ENCODE measurements at regions not wholly inside any gene's neighbourhood (a gene's known extent, or its start where the extent isn't known, plus 50 kb on each side); places are given as distances from the start of the nearest gene placed in this dataset.
"Not testable (repeated sequence)": the region's sequence is repeated elsewhere in the genome, so short reads cannot be mapped to it uniquely, and the experiment has no call there.

- H3K27ac ChIP-seq, result no peak overlapping the region
These were observed 112.1 kb upstream of the MB21D2 start for GRCh38 chr3:193029800-193030199.

GRCh38 chr3:193030276-193030675 lies 112.6 kb upstream of the MB21D2 start:
- no peaks in the 10 kb centered on the region for H3K36me3 ChIP-seq
- H3K4me3 ChIP-seq, result no peak overlapping the region
- no peaks in the 10 kb centered on the region for H3K9me3 ChIP-seq (replicated peaks)
- no peaks in the 10 kb centered on the region for H3K27me3 ChIP-seq
- DNase-seq, result peak in 1 of 2 experiments; percentile 35
- H3K4me1 ChIP-seq, result peaks cover 6% of the 10 kb centered on the region; the same call in 1 of the 2 replicates
- H3K27ac ChIP-seq, result no peak overlapping the region

More at GRCh38 chr3:193029800-193030199, 112.1 kb upstream of the MB21D2 start:
- H3K9me3 ChIP-seq (replicated peaks), result no peaks in the 10 kb centered on the region
- H3K4me3 ChIP-seq, result no peak overlapping the region
- peaks cover 6% of the 10 kb centered on the region; the same call in 1 of the 2 replicates for H3K4me1 ChIP-seq
- no peak for DNase-seq
- H3K36me3 ChIP-seq, result no peaks in the 10 kb centered on the region
- no peaks in the 10 kb centered on the region for H3K27me3 ChIP-seq

GRCh38 chr3:193031911-193032310 lies 114.3 kb upstream of the MB21D2 start:
- Histone ChIP-seq H3K36me3 (no peaks in the 10 kb centered on the region), H3K4me3 (no peak overlapping the region), H3K9me3 (replicated peaks) (no peaks in the 10 kb centered on the region), H3K4me1 (peaks cover 6% of the 10 kb centered on the region; the same call in 1 of the 2 replicates), H3K27ac (no peak overlapping the region), H3K27me3 (no peaks in the 10 kb centered on the region)
- DNase-seq, result no peak

DNA sequence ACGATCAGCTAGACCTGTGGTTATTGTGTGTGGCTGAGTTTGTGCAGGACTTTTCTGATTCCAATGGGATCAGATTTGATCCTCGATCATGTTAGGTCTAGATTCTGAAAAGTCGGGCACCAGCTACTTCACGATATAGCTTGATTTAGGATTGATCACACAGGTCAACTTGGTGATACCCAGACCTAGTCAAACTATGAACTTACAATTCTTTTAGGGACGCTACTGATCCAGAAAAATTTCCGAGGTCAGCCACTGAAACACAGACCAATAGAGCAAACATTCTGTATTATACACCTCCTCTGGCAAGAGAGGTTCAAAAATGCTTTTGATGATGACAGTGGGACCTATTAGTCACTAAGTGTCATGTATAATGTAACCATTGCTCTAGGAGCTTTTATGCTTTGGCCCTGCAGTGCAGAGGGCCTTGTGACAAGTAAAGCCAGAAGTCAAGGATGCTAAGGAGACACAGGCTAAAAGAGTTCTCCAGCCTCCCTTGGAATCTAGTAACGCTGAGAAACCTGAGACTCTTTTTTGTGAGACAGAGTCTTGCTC lies 115.6 kb upstream of the MB21D2 start:
- H3K4me3 ChIP-seq, result no peak overlapping the region
- no peaks in the 10 kb centered on the region for H3K9me3 ChIP-seq (replicated peaks)
- H3K27me3 ChIP-seq, result no peaks in the 10 kb centered on the region
- H3K4me1 ChIP-seq, result peaks cover 6% of the 10 kb centered on the region; the same call in 1 of the 2 replicates
- H3K36me3 ChIP-seq, result no peaks in the 10 kb centered on the region
- H3K27ac ChIP-seq, result no peak overlapping the region
- no peak for DNase-seq

- not testable (repeated sequence) for H3K27me3 ChIP-seq; H3K4me1 ChIP-seq; H3K4me3 ChIP-seq; H3K27ac ChIP-seq; H3K9me3 ChIP-seq (replicated peaks); DNase-seq; H3K36me3 ChIP-seq
These were observed 120.2 kb upstream of the MB21D2 start for GRCh38 chr3:193037828-193038227.

- no peaks in the 10 kb centered on the region for H3K9me3 ChIP-seq (replicated peaks)
- no peak for DNase-seq
- H3K36me3 ChIP-seq, result no peaks in the 10 kb centered on the region
- no peaks in the 10 kb centered on the region for H3K27me3 ChIP-seq
- H3K27ac ChIP-seq, result no peak overlapping the region
- no peaks in the 10 kb centered on the region for H3K4me1 ChIP-seq
- no peak overlapping the region for H3K4me3 ChIP-seq
These were observed 121.4 kb upstream of the MB21D2 start for GRCh38 chr3:193039058-193039457.

DNA sequence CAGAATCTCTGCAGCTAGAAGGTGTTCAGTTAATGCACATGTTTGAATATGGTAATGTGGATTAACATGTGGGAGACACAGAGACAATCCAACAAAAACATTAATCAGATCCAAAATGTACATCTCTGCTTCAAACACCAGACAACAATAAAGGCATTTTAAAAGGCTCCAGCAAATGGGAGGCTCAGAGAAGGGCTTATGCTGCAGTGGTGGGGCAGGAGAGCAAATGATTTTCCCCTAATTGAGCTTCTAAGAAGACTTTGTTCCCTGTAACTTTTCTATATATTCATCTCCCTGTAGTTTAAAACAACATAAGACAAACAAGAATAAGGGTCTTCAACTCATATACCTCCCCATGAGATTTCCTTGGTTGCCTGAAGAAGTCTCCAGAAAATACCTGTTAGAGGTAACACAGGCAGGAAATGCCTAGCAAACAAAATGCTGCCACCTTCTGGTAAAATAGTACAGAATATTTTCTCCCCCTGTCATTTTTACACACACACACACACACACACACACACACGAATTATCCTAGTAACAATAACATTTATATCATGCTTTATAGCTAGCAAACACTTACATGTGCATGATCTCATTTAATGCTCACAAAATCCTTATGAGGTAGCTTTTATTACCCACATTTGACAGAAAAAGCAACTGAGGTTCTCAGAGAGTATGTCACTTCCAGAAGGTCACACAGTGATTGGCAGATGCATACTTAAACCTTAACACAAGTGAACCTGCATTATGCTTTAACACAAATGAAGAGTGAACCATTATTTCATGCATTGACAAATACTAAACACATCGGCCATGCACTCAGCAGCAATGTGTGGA lies 123.4 kb upstream of the MB21D2 start:
- peak in 1 of 2 experiments; percentile 64 for DNase-seq
- no peak overlapping the region for H3K27ac ChIP-seq
- H3K4me3 ChIP-seq, result no peak overlapping the region
- no peaks in the 10 kb centered on the region for H3K9me3 ChIP-seq (replicated peaks)
- no peaks in the 10 kb centered on the region for H3K36me3 ChIP-seq
- no peaks in the 10 kb centered on the region for H3K27me3 ChIP-seq
- peaks cover 5% of the 10 kb centered on the region for H3K4me1 ChIP-seq

DNA sequence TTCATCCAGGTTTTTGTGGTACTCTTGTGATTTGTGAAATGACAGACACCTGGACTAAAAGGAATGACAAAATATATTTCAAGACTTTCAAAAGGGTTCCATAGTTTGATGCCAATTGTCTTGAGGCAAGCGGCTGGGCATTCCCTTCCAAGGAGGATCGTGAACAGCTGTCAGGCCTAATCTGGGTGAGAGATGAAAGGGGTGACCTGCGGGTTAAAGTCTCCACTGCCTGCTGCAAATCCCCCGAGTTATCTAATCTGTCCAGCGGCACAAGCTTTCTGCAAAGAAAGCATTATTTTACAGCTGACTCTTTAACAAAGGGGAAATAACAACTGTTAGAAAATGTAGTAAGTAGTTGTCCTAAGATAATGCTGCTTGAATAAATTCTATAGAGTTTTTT lies 128.7 kb upstream of the MB21D2 start:
- DNase-seq, result peak; percentile 50 to 68
- no peaks in the 10 kb centered on the region for H3K27me3 ChIP-seq
- no peaks in the 10 kb centered on the region for H3K9me3 ChIP-seq (replicated peaks)
- H3K36me3 ChIP-seq, result no peaks in the 10 kb centered on the region
- H3K27ac ChIP-seq, result no peak overlapping the region
- H3K4me1 ChIP-seq, result peaks cover 15% of the 10 kb centered on the region
- no peak overlapping the region for H3K4me3 ChIP-seq

- H3K27me3 ChIP-seq; H3K36me3 ChIP-seq; H3K9me3 ChIP-seq (replicated peaks); H3K4me3 ChIP-seq; H3K27ac ChIP-seq; DNase-seq: not testable (repeated sequence)
- peaks cover 15% of the 10 kb centered on the region for H3K4me1 ChIP-seq
These were observed 129.8 kb upstream of the MB21D2 start for GRCh38 chr3:193047461-193047860.

- H3K27me3 ChIP-seq, result no peaks in the 10 kb centered on the region
- no peak for DNase-seq
- H3K36me3 ChIP-seq, result no peaks in the 10 kb centered on the region
- no peak overlapping the region for H3K4me3 ChIP-seq
- H3K27ac ChIP-seq, result no peak overlapping the region
- H3K4me1 ChIP-seq, result peaks cover 17% of the 10 kb centered on the region
- no peaks in the 10 kb centered on the region for H3K9me3 ChIP-seq (replicated peaks)
These were observed 130.5 kb upstream of the MB21D2 start for GRCh38 chr3:193048127-193048526.

DNA sequence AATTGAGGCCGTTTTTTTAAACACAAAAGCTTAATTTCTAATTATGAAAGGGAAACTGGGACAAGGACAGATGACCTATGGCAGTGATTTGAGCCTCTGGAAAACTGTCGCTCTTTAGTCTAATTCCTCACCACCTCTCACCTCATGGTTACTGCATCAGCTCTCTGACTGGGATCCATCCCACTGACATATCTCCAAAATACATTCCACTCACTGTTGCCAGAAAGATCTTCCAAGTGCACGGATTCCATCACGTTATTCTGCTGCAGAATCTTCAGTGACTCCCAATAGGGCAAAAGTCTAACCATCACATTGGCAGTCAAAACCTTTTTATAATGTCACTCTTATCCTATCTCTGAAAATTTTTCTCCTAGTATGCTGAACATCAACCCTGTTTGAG lies 132.3 kb upstream of the MB21D2 start:
- Histone ChIP-seq H3K9me3 (replicated peaks) (no peaks in the 10 kb centered on the region), H3K4me3 (no peak overlapping the region), H3K27ac (no peak overlapping the region), H3K36me3 (no peaks in the 10 kb centered on the region), H3K27me3 (no peaks in the 10 kb centered on the region), H3K4me1 (peaks cover 17% of the 10 kb centered on the region)
- no peak for DNase-seq

GRCh38 chr3:193051314-193051713 lies 133.7 kb upstream of the MB21D2 start:
- Histone ChIP-seq H3K4me1 (peaks cover 10% of the 10 kb centered on the region), H3K4me3 (no peak overlapping the region), H3K27me3 (no peaks in the 10 kb centered on the region), H3K9me3 (replicated peaks) (no peaks in the 10 kb centered on the region), H3K36me3 (no peaks in the 10 kb centered on the region), H3K27ac (no peak overlapping the region)
- DNase-seq, result no peak

- H3K9me3 ChIP-seq (replicated peaks), result no peaks in the 10 kb centered on the region
- no peaks in the 10 kb centered on the region for H3K36me3 ChIP-seq
- no peaks in the 10 kb centered on the region for H3K27me3 ChIP-seq
- no peak overlapping the region for H3K27ac ChIP-seq
- H3K4me3 ChIP-seq, result no peak overlapping the region
- no peak for DNase-seq
- H3K4me1 ChIP-seq, result 0 out of 2 replicates have a peak, but pooled peaks cover 2% of the 10 kb centered on the region
These were observed 134.8 kb upstream of the MB21D2 start for GRCh38 chr3:193052354-193053045.

- H3K27me3 ChIP-seq, result no peaks in the 10 kb centered on the region
- H3K9me3 ChIP-seq (replicated peaks), result no peaks in the 10 kb centered on the region
- DNase-seq, result no peak
- H3K4me1 ChIP-seq, result 0 out of 2 replicates have a peak, but pooled peaks cover 2% of the 10 kb centered on the region
- H3K27ac ChIP-seq, result no peak overlapping the region
- H3K36me3 ChIP-seq, result no peaks in the 10 kb centered on the region
- no peak overlapping the region for H3K4me3 ChIP-seq
These were observed 135.4 kb upstream of the MB21D2 start for GRCh38 chr3:193053046-193053435.

GRCh38 chr3:193055352-193055751 lies 137.7 kb upstream of the MB21D2 start:
- Histone ChIP-seq H3K9me3 (replicated peaks) (no peaks in the 10 kb centered on the region), H3K4me1 (0 out of 2 replicates have a peak, but pooled peaks cover 2% of the 10 kb centered on the region)
- no peak for DNase-seq

More at GRCh38 chr3:193055352-193055751, 137.7 kb upstream of the MB21D2 start:
- H3K27ac ChIP-seq, result no peak overlapping the region
- H3K27me3 ChIP-seq, result no peaks in the 10 kb centered on the region
- H3K36me3 ChIP-seq, result no peaks in the 10 kb centered on the region
- H3K4me3 ChIP-seq, result no peak overlapping the region

Data from SJCRH30 (cell line).